ENCODE measurements at regions not wholly inside any gene's neighbourhood (a gene's known extent, or its start where the extent isn't known, plus 50 kb on each side); places are given as distances from the start of the nearest gene placed in this dataset.
"Not testable (repeated sequence)": the region's sequence is repeated elsewhere in the genome, so short reads cannot be mapped to it uniquely, and the experiment has no call there.

GRCh38 chr1:116195077-116195868, 84.1 kb downstream of the MAB21L3 start:
- CTCF ChIA-PET: interaction anchor here (2.1 kb wide), 1 partner anchor 290 kb away, joined by 6 read pairs; no protein-coding TSS in a partner anchor
- POLR2A ChIA-PET: no interaction called here
- TF ChIP-seq, protein P1, sequence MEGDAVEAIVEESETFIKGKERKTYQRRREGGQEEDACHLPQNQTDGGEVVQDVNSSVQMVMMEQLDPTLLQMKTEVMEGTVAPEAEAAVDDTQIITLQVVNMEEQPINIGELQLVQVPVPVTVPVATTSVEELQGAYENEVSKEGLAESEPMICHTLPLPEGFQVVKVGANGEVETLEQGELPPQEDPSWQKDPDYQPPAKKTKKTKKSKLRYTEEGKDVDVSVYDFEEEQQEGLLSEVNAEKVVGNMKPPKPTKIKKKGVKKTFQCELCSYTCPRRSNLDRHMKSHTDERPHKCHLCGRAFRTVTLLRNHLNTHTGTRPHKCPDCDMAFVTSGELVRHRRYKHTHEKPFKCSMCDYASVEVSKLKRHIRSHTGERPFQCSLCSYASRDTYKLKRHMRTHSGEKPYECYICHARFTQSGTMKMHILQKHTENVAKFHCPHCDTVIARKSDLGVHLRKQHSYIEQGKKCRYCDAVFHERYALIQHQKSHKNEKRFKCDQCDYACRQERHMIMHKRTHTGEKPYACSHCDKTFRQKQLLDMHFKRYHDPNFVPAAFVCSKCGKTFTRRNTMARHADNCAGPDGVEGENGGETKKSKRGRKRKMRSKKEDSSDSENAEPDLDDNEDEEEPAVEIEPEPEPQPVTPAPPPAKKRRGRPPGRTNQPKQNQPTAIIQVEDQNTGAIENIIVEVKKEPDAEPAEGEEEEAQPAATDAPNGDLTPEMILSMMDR (IDR thresholded peaks at IDR 0.05; ENCODE audit: low read depth, low read length): no peak
- no peaks in the 10 kb centered on the region for H3K9me3 ChIP-seq (ENCODE audit: control insufficient read depth, insufficient read depth, low read length)
- no peak overlapping the region for H3K27ac ChIP-seq (ENCODE audit: low read depth, low read length)
- no peaks in the 10 kb centered on the region for H3K27me3 ChIP-seq (ENCODE audit: control insufficient read depth, insufficient read depth, low read length)
- DNase-seq (ENCODE audit: low read depth, low spot score): no peak
- H3K4me3 ChIP-seq (ENCODE audit: low read depth, low read length): no peak overlapping the region

GRCh38 chr1:116200343-116200742, 89.1 kb downstream of the MAB21L3 start:
- DNase-seq (ENCODE audit: low read depth, low spot score); POLR2A ChIA-PET; H3K4me3 ChIP-seq (ENCODE audit: low read depth, low read length); H3K27me3 ChIP-seq (ENCODE audit: control insufficient read depth, insufficient read depth, low read length); CTCF ChIA-PET; H3K9me3 ChIP-seq (ENCODE audit: control insufficient read depth, insufficient read depth, low read length); H3K27ac ChIP-seq (ENCODE audit: low read depth, low read length): not testable (repeated sequence)

DNA sequence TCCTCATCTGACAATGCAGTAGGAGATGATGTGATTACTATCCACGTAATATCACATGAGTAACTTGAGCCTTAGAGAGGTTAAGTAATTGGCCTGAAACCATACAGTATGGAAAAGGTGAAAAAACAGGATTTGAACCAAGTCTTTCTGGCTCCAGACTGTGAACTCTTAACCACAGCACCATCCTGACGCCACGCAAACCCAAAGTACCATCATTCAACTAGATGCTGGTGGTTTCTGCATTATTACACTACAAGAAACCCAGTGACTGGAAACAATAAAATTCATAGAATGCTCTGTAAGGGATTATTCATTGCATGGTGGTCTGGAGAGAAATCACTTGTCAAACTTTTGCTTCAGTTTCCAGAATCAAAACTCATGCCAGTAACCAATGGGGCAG, 90.7 kb downstream of the MAB21L3 start:
- no peak overlapping the region for H3K4me3 ChIP-seq (ENCODE audit: low read depth, low read length)
- no peak for DNase-seq (ENCODE audit: low read depth, low spot score)
- POLR2A ChIA-PET: no interaction called here
- no peaks in the 10 kb centered on the region for H3K27me3 ChIP-seq (ENCODE audit: control insufficient read depth, insufficient read depth, low read length)
- CTCF ChIA-PET: no interaction called here
- TF ChIP-seq, protein P1 (IDR thresholded peaks at IDR 0.05; ENCODE audit: low read depth, low read length): no peak
- H3K27ac ChIP-seq (ENCODE audit: low read depth, low read length): no peak overlapping the region
- no peaks in the 10 kb centered on the region for H3K9me3 ChIP-seq (ENCODE audit: control insufficient read depth, insufficient read depth, low read length)

DNA sequence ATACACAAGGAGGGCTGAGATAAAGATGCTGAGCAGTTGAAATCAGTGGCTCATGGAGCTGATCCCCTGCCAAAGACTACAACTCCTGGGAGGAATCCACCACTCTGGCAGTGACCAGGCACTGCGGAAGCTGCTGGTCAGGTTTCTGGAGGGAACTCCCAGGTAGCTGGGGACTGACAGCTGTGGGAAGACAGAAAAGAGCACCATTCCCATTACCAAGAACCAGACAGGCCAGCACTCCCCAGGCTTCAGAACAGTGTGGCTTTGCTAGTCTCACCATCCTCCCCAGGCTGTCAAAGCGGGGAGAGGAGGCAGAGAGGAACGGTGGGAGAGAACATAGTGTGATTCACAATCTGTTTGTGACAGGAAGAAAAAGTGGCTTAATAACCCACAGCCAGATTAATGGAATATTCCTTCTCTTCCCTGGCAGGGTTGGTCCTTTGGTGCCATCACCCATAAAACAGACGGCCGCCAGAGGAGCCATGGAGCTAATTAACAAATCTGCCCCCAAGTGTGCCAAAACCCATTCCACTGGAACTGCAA, 92.1 kb downstream of the MAB21L3 start:
- Histone ChIP-seq H3K9me3 (ENCODE audit: control insufficient read depth, insufficient read depth, low read length) (no peaks in the 10 kb centered on the region), H3K4me3 (ENCODE audit: low read depth, low read length) (no peak overlapping the region), H3K27ac (ENCODE audit: low read depth, low read length) (no peak overlapping the region), H3K27me3 (ENCODE audit: control insufficient read depth, insufficient read depth, low read length) (no peaks in the 10 kb centered on the region)
- CTCF ChIA-PET: no interaction called here
- POLR2A ChIA-PET: no interaction called here
- DNase-seq (ENCODE audit: low read depth, low spot score): no peak
- TF ChIP-seq, protein P1 (IDR thresholded peaks at IDR 0.05; ENCODE audit: low read depth, low read length): no peak

- ChIA-PET CTCF (no interaction called here), POLR2A (no interaction called here)
- TF ChIP-seq, protein P1 (IDR thresholded peaks at IDR 0.05; ENCODE audit: low read depth, low read length): no peak
- H3K27ac ChIP-seq (ENCODE audit: low read depth, low read length): no peak overlapping the region
- no peak overlapping the region for H3K4me3 ChIP-seq (ENCODE audit: low read depth, low read length)
- no peak for DNase-seq (ENCODE audit: low read depth, low spot score)
- no peaks in the 10 kb centered on the region for H3K27me3 ChIP-seq (ENCODE audit: control insufficient read depth, insufficient read depth, low read length)
- no peaks in the 10 kb centered on the region for H3K9me3 ChIP-seq (ENCODE audit: control insufficient read depth, insufficient read depth, low read length)
Observed at GRCh38 chr1:116203920-116204319, 92.7 kb downstream of the MAB21L3 start.
